DMS 273 treated with DMSO at 0.1 percent for 48 hours (cell line): ENCODE measurements at regions not wholly inside any gene's neighbourhood (a gene's known extent, or its start where the extent isn't known, plus 50 kb on each side); places are given as distances from the start of the nearest gene placed in this dataset.

Experiments used
- DNase-seq: peaks from one replicate; lab custom pipeline; 2025; lab: John Stamatoyannopoulos, UW

GRCh38 chr2:129895061-129895460 lies 84.4 kb upstream of the RAB6C start:
- DNase-seq = no peak

GRCh38 chr2:129895526-129896082 lies 83.9 kb upstream of the RAB6C start:
- no peak for DNase-seq

DNA sequence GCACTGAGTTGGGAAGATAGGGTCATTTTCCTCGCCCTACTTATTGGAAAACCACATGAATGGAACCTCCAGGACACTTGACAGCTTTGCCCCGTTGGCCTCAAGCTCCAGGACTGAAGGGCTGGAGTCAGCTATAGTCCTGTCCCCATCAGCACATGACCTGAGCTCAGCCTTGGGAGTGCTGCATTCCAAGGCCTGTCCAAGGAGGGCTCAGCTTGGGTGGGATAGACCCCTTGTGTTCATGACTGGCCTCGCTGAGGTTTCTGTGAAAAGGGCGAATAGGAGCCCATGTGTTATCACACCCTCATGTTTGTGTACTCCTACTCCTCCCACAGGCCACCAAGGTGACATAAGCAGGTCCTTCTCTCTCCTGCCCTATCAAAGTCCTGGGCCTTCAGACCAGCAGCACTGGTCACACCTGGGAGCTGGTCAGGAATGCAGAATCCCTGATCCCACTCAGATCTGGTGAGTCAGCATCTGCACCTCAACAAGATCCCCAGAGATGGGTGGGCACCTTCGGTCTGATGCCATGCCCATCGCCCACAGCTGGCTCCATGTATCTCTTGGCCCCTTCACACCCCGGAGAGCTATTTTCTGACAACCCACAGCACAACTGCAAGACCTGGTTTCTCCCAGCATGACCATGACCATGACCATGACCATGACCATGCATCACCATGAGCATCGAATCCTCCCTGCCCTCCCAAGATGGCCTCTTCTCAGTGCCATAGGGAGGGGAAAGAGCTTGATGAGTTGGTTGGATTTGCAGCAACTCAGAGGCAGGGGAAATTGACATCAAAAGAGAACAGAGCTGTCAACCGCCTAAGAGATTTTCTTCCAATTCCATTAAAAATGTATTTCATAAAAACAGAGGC lies 83.0 kb upstream of the RAB6C start:
- no peak for DNase-seq

GRCh38 chr2:129901754-129902415 lies 77.6 kb upstream of the RAB6C start:
- DNase-seq = no peak

- DNase-seq = no peak
Measured at GRCh38 chr2:129902731-129903585, 76.5 kb upstream of the RAB6C start.

- no peak for DNase-seq
Measured at GRCh38 chr2:129903586-129904425, 75.7 kb upstream of the RAB6C start.

- no peak for DNase-seq
Measured at GRCh38 chr2:129904532-129905446, 74.7 kb upstream of the RAB6C start.

- DNase-seq = no peak
Measured at GRCh38 chr2:129905664-129906081, 73.8 kb upstream of the RAB6C start.

DNA sequence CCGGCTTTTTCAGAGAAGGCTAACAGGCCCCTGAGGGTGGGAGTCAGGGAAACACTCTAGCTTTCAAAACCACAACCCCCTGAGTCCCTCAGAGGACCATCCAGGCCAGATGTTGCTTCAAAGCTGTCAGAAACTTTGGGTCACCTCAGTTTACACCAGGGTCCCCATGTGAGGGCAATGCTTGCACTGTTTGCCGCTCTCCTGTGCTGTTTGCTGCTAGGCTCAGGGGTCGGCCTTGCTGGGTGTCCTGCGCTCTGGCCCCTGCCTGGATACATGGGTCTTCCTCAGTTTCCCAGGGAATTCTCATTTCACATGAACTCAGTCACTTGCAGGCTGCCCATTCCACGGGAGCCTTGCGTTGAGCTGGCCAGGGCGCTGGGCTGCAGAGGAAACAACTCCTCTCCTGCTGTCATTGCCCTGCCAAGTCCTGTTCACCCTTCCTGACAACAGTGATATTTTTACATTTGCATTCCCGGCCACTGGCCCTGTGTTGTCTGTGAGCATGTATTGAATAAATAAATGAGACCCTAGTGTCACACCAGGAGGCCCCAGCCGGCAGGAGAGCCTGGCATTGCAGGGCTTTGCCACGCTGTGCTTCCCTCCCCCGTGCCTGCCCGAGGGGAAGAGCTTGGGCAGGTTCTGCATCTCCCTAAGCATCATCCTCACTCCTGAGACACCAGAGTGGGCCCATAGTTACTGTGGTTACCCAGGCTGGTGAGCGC lies 73.2 kb upstream of the RAB6C start:
- no peak for DNase-seq

GRCh38 chr2:129906861-129907235 lies 72.6 kb upstream of the RAB6C start:
- DNase-seq = no peak

- DNase-seq = no peak
Measured at GRCh38 chr2:129907256-129907998, 72.0 kb upstream of the RAB6C start.

DNA sequence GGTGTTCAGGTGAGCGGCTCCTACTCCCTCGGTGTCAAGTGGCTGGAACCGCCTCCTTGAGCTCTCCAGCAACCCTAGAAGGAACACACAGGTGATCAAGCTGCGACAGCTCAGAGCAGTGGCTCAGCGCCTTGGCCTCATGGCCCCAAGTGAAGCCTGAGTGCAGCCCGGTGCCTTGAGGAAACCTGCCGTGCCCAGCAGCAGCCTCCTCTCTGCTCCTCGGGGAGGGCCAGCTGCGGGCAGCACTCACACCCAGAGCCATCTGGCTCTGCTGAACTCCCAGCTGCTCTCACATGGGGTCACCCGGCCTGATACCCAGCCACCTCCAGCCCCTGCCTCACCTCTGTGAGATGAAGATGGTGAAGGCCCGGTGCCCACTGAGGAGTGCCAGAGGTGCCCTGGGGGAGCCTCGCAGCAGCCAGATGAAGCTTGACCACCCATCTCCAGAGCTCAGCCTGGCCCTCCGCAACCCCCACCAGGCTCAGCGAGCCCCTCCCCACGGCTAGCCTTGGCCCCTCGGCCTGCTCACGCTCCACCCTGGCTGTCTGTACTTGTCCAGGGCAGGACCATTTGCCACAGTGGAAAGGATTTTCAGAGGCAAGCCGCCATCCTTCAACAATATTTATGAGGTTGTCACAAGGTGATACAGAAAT lies 70.6 kb upstream of the RAB6C start:
- DNase-seq = no peak

DNA sequence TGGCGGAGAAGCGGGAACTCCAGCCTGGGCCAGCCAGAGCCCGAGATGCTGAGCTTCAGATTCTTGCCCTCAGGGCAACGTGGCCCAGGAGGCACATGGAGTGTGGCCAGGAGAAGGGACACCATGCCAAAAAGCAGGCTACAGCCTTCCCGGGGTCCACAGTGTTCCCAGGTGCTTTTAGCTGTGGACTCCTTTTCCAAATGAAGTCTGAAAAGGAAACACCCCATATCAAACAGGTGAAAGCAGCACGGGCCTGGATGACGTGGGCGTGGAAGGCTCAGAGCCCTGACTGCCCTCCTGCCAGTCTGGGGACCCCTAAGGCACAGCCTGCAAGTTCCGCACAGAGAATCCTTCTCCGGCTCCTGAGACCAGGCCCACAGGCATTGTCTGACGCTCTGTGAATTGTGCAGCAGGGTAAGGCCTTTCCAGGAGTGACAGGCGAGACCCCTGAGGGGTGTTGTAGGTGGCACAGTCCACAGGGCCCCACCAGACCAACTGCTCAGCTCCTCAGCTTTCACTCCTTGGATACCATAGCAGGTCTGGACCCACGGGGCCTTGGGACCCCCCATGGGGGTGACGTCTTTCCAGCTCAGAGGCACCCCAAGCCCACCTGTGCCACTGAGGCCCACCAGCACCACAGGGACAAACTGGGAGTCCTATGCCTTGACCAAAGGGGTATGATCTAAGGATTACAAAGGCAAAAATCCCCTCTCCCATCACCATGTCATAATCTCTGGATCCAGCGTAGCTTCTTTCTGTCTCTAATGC lies 69.6 kb upstream of the RAB6C start:
- DNase-seq = no peak

DNA sequence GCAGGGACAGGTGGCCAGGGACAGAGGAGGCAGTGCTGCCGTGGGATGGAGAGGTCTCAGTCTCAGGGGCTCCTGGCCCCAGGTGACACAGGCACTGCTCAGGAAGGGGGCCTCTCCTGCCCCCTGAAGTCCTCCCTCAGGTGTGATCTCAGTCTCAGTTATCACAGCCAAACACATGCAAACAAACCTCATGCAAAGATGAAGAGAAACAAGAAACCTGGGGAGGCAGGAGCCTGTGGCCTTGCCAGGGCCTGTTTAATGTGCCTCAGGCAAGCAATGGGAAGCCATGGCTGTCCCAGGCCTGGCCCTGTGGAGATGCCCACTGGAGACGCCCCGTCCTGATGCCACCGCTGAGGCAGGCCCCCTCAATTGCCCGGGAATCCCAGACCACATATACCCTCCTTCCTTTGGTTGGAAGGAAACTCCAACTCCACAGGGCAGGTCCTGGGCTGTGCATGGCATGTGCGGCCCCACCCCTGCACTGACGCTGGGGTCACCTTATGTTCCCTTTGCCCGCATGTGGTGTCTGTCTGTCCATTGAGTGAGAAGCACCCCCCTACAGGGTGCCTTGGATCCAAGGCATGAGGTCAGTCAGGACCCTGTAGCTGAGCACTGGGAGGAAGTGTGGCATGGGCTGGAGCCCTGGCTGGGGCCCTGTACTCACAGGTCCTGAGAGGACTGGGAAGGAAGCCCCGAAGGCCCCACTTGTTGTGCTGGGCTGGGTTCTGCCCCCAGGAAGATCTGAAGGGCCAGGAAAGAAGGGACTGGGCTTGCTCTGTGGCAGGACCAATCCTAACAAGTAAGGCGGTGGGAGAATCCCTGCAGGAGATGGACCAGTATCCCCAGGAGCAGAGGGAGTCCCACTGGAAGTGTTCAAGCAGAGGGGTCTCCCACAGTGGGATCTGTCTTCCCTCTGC lies 68.8 kb upstream of the RAB6C start:
- DNase-seq = no peak

DNA sequence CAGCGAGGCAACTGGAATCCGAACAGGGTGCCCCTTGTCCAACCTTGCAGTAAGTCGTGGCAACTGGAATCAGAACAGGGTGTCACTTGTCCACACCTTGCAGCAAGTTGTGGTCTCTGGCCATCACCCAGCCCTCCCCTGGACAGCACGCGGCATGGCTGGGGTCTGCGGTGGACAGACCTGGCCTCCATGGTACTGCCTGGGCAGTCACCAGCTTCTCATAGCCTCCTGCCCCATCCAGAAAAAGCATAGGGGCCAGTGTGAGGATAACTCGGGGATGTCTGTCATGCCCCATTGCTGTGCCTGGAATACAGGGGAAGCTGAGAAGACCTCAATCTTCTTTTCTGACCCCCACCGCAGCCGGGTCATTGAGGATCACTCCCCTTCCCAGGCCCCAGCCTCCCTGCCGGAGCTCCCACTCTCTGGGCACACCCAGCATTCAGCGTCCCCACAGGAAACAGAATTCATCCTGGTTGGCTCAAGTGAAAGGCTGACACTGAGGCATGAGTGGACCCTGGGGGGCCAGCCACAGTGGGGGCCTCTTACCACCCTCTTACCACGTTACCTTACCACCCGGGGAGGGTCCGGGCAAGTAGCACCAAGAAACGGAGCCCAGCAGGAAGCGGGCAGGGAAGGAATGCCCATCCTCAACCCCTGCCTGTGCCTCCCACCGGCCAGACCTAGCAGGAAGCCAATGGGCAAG lies 68.0 kb upstream of the RAB6C start:
- DNase-seq = no peak
